PC-3 (cell line): ENCODE measurements at regions not wholly inside any gene's neighbourhood (a gene's known extent, or its start where the extent isn't known, plus 50 kb on each side); places are given as distances from the start of the nearest gene placed in this dataset.

ENCODE experiments used
- EZH2 ChIP-seq: fragments of 300-600 bp; sonication (generic); IDR thresholded peaks from one replicate; pipeline ENCODE4 v1.6.1; 2017; ENCODE audit warnings: antibody characterized with exemption, mild to moderate bottlenecking, low read length; ENCODE audit not compliant: unreplicated experiment
- TF ChIP-seq, protein P1 (sequence below): fragments of 300-600 bp; sonication (generic); conservative IDR thresholded peaks from 2 replicates; pipeline ENCODE4 v1.5.1; 2017; ENCODE audit warnings: antibody characterized with exemption, low read depth, mild to moderate bottlenecking, low read length

GRCh38 chr6:98323605-98324004, 510.8 kb upstream of the POU3F2 start:
- TF ChIP-seq EZH2: no peak
- TF ChIP-seq, protein P1, sequence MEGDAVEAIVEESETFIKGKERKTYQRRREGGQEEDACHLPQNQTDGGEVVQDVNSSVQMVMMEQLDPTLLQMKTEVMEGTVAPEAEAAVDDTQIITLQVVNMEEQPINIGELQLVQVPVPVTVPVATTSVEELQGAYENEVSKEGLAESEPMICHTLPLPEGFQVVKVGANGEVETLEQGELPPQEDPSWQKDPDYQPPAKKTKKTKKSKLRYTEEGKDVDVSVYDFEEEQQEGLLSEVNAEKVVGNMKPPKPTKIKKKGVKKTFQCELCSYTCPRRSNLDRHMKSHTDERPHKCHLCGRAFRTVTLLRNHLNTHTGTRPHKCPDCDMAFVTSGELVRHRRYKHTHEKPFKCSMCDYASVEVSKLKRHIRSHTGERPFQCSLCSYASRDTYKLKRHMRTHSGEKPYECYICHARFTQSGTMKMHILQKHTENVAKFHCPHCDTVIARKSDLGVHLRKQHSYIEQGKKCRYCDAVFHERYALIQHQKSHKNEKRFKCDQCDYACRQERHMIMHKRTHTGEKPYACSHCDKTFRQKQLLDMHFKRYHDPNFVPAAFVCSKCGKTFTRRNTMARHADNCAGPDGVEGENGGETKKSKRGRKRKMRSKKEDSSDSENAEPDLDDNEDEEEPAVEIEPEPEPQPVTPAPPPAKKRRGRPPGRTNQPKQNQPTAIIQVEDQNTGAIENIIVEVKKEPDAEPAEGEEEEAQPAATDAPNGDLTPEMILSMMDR: no peak
